NT2/D1 (cell line): ENCODE measurements at regions not wholly inside any gene's neighbourhood (a gene's known extent, or its start where the extent isn't known, plus 50 kb on each side); places are given as distances from the start of the nearest gene placed in this dataset.

Source experiments
- SUZ12 ChIP-seq: IDR thresholded peaks from 2 replicates; pipeline ENCODE4 v1.6.1; 2011; ENCODE audit not compliant: insufficient read length, insufficient read depth; ENCODE audit errors: extremely low read depth
- YY1 ChIP-seq: IDR thresholded peaks from 2 replicates; pipeline ENCODE4 v1.6.1; 2011; ENCODE audit not compliant: insufficient read length, insufficient read depth
- ZNF274 ChIP-seq: IDR thresholded peaks from 2 replicates; pipeline ENCODE4 v1.6.1; 2011; ENCODE audit warnings: mild to moderate bottlenecking, low read depth, low read length

- TF ChIP-seq SUZ12, result no peak
- no peak for TF ChIP-seq YY1
- TF ChIP-seq ZNF274, result no peak
Measured at GRCh38 chr1:189866606-189867005, 611.1 kb downstream of the BRINP3 start.
